ENCODE measurements at regions not wholly inside any gene's neighbourhood (a gene's known extent, or its start where the extent isn't known, plus 50 kb on each side); places are given as distances from the start of the nearest gene placed in this dataset.

- TF ChIP-seq POLR2AphosphoS5 (IDR thresholded peaks at IDR 0.05), result no peak
- no peak for TF ChIP-seq CTCF (IDR thresholded peaks at IDR 0.05)
These were observed 236.9 kb downstream of the BCL11A start for GRCh38 chr2:60316381-60317033.
